ENCODE measurements at regions not wholly inside any gene's neighbourhood (a gene's known extent, or its start where the extent isn't known, plus 50 kb on each side); places are given as distances from the start of the nearest gene placed in this dataset.

- TF ChIP-seq, protein P1, sequence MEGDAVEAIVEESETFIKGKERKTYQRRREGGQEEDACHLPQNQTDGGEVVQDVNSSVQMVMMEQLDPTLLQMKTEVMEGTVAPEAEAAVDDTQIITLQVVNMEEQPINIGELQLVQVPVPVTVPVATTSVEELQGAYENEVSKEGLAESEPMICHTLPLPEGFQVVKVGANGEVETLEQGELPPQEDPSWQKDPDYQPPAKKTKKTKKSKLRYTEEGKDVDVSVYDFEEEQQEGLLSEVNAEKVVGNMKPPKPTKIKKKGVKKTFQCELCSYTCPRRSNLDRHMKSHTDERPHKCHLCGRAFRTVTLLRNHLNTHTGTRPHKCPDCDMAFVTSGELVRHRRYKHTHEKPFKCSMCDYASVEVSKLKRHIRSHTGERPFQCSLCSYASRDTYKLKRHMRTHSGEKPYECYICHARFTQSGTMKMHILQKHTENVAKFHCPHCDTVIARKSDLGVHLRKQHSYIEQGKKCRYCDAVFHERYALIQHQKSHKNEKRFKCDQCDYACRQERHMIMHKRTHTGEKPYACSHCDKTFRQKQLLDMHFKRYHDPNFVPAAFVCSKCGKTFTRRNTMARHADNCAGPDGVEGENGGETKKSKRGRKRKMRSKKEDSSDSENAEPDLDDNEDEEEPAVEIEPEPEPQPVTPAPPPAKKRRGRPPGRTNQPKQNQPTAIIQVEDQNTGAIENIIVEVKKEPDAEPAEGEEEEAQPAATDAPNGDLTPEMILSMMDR (IDR thresholded peaks at IDR 0.05) = no peak
- TF ChIP-seq POLR2A (IDR thresholded peaks at IDR 0.05) = no peak
These were observed 82.5 kb upstream of the MYCBP2 start for GRCh38 chr13:77409412-77409811.

Measured in adrenal gland (tissue), 5 donors.